Peyer's patch (tissue), 4 donors: ENCODE measurements at regions not wholly inside any gene's neighbourhood (a gene's known extent, or its start where the extent isn't known, plus 50 kb on each side); places are given as distances from the start of the nearest gene placed in this dataset.
A peak's percentile ranks its signal among the peaks of the same experiment; 100 is the strongest.
"Not testable (repeated sequence)": the region's sequence is repeated elsewhere in the genome, so short reads cannot be mapped to it uniquely, and the experiment has no call there.

Experiments
- DNase-seq, 3 donors: peaks; one replicate each; pipeline ENCODE4 v3.0.0-alpha.2; 2017 to 2019
- H3K27ac ChIP-seq, 4 donors: fragments of 200-600 bp; sonication (generic); one replicate each; pipeline ENCODE4 v1.5.1; 2016 to 2019
- H3K27me3 ChIP-seq, 2 donors: fragments of 200-600 bp; sonication (generic); one replicate each; pipeline ENCODE4 v1.5.1; 2019
- H3K36me3 ChIP-seq, 3 donors: fragments of 200-600 bp; sonication (generic); one replicate each; pipeline ENCODE4 v1.5.1; 2016 to 2019
- H3K4me1 ChIP-seq, 4 donors: fragments of 200-600 bp; sonication (generic); one replicate each; pipeline ENCODE4 v1.5.1; 2016 to 2019
- H3K4me3 ChIP-seq, 4 donors: fragments of 200-600 bp; sonication (generic); 1 replicate in 3 of 4; 2 replicates in 1 of 4; pipeline ENCODE4 v1.5.1; 2016 to 2019; ENCODE audit warnings: mild to moderate bottlenecking in 1 of 4
- H3K9me3 ChIP-seq, 4 donors: fragments of 200-600 bp; sonication (generic); one replicate each; pipeline ENCODE4 v1.5.1; 2016 to 2019; ENCODE audit warnings: mild to moderate bottlenecking in 1 of 4
- CTCF ChIP-seq, 6 experiments: fragments of 450-650 bp in 4 of 6; fragments of 200-600 bp in 2 of 6; sonication (generic) in 1 of 6; IDR thresholded peaks; one replicate each; pipeline ENCODE4 v1.5.1; 2017 to 2019; ENCODE audit warnings: antibody characterized with exemption in 6 of 6, mild to moderate bottlenecking in 3 of 6, moderate library complexity in 1 of 6
- POLR2A ChIP-seq, 2 donors: fragments of 450-650 bp; IDR thresholded peaks; one replicate each; pipeline ENCODE4 v1.5.1; 2017; ENCODE audit warnings: antibody characterized with exemption in 2 of 2, mild to moderate bottlenecking in 2 of 2, moderate library complexity in 2 of 2

- Histone ChIP-seq H3K27ac (no peak overlapping the region), H3K4me3 (no peak overlapping the region), H3K27me3 (no peaks in the 10 kb centered on the region), H3K36me3 (no peaks in the 10 kb centered on the region), H3K9me3 (no peaks in the 10 kb centered on the region), H3K4me1 (no peaks in the 10 kb centered on the region)
- TF ChIP-seq POLR2A (IDR thresholded peaks at IDR 0.05), result no peak
- no peak for TF ChIP-seq CTCF (IDR thresholded peaks at IDR 0.05)
- no peak for DNase-seq
Measured at GRCh38 chr6:15912505-15913400, 216.1 kb upstream of the MYLIP start.

- Histone ChIP-seq H3K27ac (no peak overlapping the region), H3K36me3 (no peaks in the 10 kb centered on the region), H3K4me3 (no peak overlapping the region), H3K9me3 (no peaks in the 10 kb centered on the region), H3K4me1 (no peaks in the 10 kb centered on the region), H3K27me3 (no peaks in the 10 kb centered on the region)
- TF ChIP-seq CTCF (IDR thresholded peaks at IDR 0.05) (no peak), POLR2A (IDR thresholded peaks at IDR 0.05) (no peak)
- no peak for DNase-seq
Measured at GRCh38 chr6:15911753-15912504, 217.0 kb upstream of the MYLIP start.

GRCh38 chr6:15909290-15910070 lies 219.4 kb upstream of the MYLIP start:
- no peaks in the 10 kb centered on the region for H3K9me3 ChIP-seq
- no peaks in the 10 kb centered on the region for H3K4me1 ChIP-seq
- no peak overlapping the region for H3K4me3 ChIP-seq
- H3K27ac ChIP-seq, result no peak overlapping the region
- no peak for TF ChIP-seq POLR2A (IDR thresholded peaks at IDR 0.05)
- no peak for TF ChIP-seq CTCF (IDR thresholded peaks at IDR 0.05)
- H3K27me3 ChIP-seq, result no peaks in the 10 kb centered on the region
- no peaks in the 10 kb centered on the region for H3K36me3 ChIP-seq
- DNase-seq, result no peak

DNA sequence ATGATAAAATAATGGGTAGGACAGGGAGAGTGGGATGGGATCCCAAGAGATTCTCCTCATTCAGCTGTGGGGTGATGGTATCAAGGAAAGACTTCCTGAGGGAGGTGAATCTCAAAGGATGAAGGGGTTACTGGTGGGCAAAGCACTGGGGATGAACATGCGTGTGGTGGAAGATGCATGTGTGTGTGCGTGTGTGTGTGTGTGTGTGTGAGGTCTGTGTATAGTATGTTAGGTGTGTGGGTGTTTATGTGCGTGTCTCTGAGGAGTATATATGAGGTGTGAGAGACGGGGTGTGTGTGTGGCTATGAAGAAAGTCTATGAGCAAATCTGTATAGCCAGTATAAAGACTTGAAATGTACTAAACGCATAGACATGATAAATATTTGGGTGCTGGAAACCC lies 220.0 kb upstream of the MYLIP start:
- Histone ChIP-seq H3K27ac (no peak overlapping the region), H3K4me1 (no peaks in the 10 kb centered on the region), H3K36me3 (no peaks in the 10 kb centered on the region), H3K27me3 (no peaks in the 10 kb centered on the region), H3K4me3 (no peak overlapping the region), H3K9me3 (no peaks in the 10 kb centered on the region)
- no peak for DNase-seq
- TF ChIP-seq POLR2A (IDR thresholded peaks at IDR 0.05), result no peak
- no peak for TF ChIP-seq CTCF (IDR thresholded peaks at IDR 0.05)

DNA sequence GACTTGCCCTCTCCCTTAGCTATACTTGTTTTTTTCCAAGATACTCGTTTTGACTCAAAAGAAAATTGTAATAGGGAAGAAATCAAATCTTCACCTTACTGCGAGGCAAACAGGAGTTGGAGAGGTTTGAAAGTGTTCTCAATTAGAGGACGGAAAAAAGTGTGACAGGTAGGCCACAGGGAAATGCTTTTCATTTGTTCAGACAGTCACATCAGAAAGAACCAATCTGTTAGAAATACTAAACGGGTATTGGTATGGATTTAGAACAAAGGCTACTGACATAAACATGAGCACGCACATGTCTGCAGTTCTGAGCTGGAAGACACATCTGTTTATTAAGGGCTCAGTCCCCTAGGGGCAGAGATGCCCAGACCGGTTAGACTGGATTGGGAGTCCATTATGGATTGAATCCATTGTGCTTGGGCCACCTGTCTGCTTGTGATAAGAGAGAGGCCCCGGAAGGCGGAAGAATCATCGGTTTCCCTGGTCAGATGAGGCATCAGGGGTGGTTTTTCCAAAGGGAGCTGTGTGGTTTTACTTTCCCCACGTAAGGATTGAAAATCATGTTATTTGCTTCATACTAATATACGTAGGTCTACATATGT lies 220.9 kb upstream of the MYLIP start:
- H3K27ac ChIP-seq, result no peak overlapping the region
- no peaks in the 10 kb centered on the region for H3K27me3 ChIP-seq
- TF ChIP-seq POLR2A (IDR thresholded peaks at IDR 0.05) (no peak), CTCF (IDR thresholded peaks at IDR 0.05) (no peak)
- H3K9me3 ChIP-seq, result no peaks in the 10 kb centered on the region
- H3K4me1 ChIP-seq, result no peaks in the 10 kb centered on the region
- H3K36me3 ChIP-seq, result no peaks in the 10 kb centered on the region
- H3K4me3 ChIP-seq, result no peak overlapping the region
- peak in 1 of 3 donors; percentile 49 for DNase-seq

DNA sequence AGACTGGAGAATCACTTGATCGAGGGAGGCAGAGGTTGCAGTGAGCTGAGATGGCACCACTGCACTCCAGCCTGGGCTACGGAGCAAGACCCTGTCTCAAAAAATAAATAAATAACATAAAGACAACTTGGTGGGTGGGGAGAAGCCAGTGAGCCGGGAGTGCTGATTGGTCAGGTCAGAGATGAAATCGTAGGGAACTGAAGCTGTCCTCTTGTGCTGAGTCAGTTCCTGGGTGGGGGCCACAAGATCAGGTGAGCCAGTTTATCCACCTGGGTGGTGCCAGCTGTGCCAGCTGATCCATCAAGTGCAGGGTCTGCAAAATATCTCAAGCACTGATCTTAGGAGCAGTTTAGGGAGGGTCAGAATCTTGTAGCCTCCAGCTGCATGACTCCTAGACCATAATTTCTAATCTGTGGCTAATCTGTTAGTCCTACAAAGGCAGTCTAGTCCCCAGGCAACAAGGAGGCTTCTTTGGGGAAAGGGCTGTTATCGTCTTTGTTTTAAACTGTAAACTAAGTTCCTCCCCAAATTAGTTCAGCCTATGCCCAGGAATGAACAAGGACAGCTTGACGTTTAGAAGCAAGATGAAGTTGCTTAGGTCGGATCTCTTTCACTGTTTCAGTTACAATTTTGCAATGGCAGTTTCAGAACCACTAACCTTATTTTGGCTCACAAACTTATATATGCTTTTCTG lies 221.5 kb upstream of the MYLIP start:
- H3K9me3 ChIP-seq, H3K27ac ChIP-seq, H3K27me3 ChIP-seq, H3K4me1 ChIP-seq, H3K4me3 ChIP-seq, H3K36me3 ChIP-seq, DNase-seq: not testable (repeated sequence)
